ENCODE measurements at regions not wholly inside any gene's neighbourhood (a gene's known extent, or its start where the extent isn't known, plus 50 kb on each side); places are given as distances from the start of the nearest gene placed in this dataset.
A peak's percentile ranks its signal among the peaks of the same experiment; 100 is the strongest.

DNA sequence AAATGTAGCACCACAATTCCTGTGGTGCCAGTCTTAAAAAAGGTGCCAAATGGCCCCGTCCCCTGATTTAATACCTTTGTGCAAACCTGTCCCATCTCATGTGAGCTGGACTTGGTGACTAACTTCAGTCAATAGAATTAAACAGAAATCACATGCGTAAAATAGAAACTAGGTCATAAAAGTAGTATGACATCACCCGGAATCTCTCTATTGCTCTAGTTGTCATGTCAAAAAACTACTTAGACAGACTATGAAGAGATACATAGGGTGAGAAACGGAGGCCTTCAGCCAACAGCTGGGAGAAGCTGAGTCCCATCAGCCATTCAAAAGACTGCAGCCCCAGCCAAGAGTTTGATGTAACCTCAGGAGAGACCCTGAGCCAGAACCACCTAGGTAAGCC is 293.5 kb upstream of the HS3ST1 start:
- Mint-ChIP-seq H3K4me3 (no peak overlapping the region), H3K27ac (no peak overlapping the region), H3K4me1 (no peaks in the 10 kb centered on the region), H3K36me3 (peaks cover 0 to 8% of the 10 kb centered on the region in 2 donors), H3K9me3 (peaks cover 0 to 4% (median 2%) of the 10 kb centered on the region in 7 donors), H3K27me3 (peaks cover 6 to 30% (median 9%) of the 10 kb centered on the region in 3 donors)
- ATAC-seq (ENCODE audit: low read depth in 2 of 2) (no peak), DNase-seq (no peak)

DNA sequence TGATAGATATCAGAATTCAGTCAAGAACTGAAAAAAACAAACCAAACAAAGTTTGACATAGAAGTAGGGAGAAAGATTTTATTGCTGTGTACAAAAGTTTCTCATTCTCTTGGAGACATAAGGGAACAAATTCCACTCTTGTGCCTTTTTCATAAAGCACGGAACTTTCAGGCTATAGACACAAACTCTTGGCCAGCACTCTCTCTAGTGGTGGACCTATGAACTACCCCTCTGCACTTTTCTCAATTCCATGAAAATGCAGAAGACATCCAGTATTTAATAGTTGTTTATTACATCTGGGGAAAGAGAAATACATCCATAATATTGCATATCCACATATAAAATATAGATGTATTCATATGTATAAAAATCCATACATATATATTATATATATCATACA is 291.6 kb upstream of the HS3ST1 start:
- Mint-ChIP-seq H3K27ac (no peak overlapping the region), H3K27me3 (peaks cover 9 to 30% (median 9%) of the 10 kb centered on the region in 3 donors), H3K36me3 (peaks cover 0 to 8% of the 10 kb centered on the region in 2 donors), H3K9me3 (peaks cover 0 to 4% (median 3%) of the 10 kb centered on the region in 7 donors), H3K4me1 (no peaks in the 10 kb centered on the region), H3K4me3 (no peak overlapping the region)
- peak; percentile 3 for DNase-seq
- peak in 1 of 2 donors; percentile 44 for ATAC-seq (ENCODE audit: low read depth in 2 of 2)

DNA sequence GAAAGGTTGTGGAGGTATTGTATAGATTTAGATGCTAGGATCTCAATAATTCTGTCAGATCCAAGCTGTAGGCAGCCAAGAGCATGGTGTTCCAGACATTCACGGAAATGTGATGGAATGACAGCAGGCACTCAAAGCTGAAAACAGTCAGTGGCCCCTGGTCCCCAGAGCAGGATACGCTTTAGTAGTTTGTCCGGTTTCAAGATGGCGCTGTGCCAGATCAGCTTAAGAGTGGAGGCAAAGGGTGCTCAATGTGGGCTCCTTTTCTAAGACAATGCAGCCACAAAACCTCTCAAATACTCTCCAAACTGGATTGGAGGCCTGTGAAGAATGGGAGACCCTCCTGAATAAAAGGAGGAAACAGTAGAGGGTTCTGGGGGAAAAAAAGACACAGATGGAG is 291.2 kb upstream of the HS3ST1 start:
- Mint-ChIP-seq H3K4me1 (no peaks in the 10 kb centered on the region), H3K9me3 (peaks cover 0 to 4% (median 3%) of the 10 kb centered on the region in 7 donors), H3K27me3 (peaks cover 9 to 28% (median 10%) of the 10 kb centered on the region in 3 donors), H3K27ac (no peak overlapping the region), H3K36me3 (peaks cover 0 to 8% of the 10 kb centered on the region in 2 donors), H3K4me3 (no peak overlapping the region)
- DNase-seq, result no peak
- no peak for ATAC-seq (ENCODE audit: low read depth in 2 of 2)

DNA sequence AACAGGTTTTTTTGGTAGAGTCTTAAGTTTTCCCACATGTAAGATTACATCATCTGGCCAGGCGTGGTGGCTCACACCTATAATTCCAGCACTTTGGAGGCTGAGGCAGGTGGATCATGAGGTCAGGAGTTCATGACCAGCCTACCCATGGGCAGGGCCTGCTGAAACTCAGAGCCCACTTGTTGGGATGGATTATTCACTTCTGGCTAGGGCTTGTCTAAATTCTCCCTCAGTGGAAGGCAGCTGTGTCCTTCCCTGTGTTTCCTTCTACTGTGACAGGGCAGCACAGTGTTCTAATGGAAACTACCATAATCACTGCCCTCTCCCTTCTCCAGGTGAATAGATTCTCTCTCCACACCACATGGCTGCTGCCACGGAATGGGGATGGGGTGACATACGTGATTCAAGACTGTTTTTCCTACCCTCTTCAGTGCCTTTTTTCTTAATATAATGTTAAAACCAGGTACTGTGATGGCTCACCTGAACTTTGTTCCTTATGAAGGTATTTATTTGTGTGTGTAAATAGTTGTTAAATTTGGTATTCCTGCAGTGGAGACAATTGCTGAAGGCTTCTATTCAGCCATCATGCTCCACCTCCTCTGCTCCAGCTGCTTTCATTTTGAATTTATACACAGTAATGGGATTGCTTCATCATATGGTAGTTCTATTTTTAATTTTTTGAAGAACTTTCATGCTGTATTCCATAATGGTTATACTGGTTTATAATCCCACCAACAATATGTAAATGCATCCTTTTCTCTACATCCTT is 287.2 kb upstream of the HS3ST1 start:
- Mint-ChIP-seq H3K4me1 (no peaks in the 10 kb centered on the region), H3K36me3 (peaks cover 0 to 8% of the 10 kb centered on the region in 2 donors), H3K27ac (no peak overlapping the region), H3K27me3 (peaks cover 8 to 12% (median 9%) of the 10 kb centered on the region in 3 donors), H3K4me3 (no peak overlapping the region), H3K9me3 (peaks cover 0 to 4% (median 3%) of the 10 kb centered on the region in 7 donors)
- no peak for DNase-seq
- ATAC-seq (ENCODE audit: low read depth in 2 of 2), result no peak

DNA sequence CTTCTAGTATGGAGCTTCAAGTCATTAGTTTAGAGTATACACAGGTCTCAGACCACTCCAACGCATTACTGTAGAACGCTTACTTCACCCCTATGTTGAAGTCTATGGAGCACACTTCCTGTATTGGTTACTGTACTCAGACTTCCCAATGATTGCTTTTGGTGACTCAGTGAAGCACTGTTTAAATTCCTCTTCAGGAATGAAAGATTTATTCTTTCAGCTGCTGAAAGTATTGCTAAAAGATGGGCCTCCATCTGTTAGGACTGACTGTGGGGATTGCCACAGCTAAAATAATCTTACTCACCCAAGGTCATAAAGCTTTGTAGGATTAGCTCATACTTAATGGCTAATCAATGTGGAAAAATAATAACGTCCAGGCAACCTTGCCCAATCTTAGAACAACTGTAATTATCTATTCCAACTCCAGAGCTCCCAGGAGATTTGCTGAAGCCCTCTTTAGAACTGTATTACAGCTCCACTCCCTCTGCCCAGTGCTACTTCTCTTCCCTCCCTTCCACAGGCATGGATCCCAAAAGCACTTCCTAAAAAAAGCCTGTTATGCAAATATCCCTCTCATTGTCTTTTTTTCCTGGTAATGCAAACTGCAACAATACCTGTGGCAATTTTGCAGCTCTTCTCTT is 281.9 kb upstream of the HS3ST1 start:
- DNase-seq (no peak), ATAC-seq (ENCODE audit: low read depth in 2 of 2) (no peak)
- Mint-ChIP-seq H3K27me3 (peaks cover 6 to 31% (median 14%) of the 10 kb centered on the region in 3 donors), H3K4me3 (no peak overlapping the region), H3K4me1 (no peaks in the 10 kb centered on the region), H3K36me3 (no peaks in the 10 kb centered on the region), H3K27ac (no peak overlapping the region), H3K9me3 (peaks cover 0 to 12% (median 6%) of the 10 kb centered on the region in 7 donors)

DNA sequence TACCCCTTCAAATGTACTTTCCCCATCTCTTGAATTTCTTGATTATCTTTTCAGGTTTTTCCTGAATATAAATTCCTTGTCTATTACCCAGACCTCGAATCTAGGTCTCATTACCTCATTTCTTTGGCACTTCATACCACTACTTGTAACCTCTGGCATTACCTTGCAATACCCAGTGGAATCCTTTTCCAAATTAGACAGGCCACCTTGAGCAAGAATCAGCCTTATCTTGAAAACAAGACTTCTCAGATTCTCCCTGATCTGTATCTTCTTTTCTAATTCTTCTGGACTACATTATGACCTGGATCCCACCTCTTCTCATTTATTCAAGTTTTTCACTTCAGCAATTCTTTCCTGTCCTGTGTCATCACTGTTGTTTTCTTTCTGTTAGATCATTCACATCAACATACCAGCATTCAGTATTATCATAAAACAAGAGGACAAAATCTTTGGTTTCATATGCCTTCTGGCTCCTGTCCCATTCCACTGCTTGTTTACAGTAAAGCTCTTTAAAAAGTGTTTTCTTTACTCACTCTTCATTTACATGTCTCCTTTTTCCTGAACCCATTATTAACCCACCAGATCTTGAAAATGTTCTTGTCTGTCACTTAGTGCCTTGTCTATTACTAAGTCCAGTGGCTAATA is 275.6 kb upstream of the HS3ST1 start:
- Mint-ChIP-seq H3K4me3 (no peak overlapping the region), H3K9me3 (peaks cover 0 to 12% (median 6%) of the 10 kb centered on the region in 7 donors), H3K27me3 (peaks cover 0 to 16% (median 0%) of the 10 kb centered on the region in 3 donors), H3K4me1 (no peaks in the 10 kb centered on the region), H3K27ac (peak overlapping the region in 2 of 6 donors; percentile 2 to 12), H3K36me3 (no peaks in the 10 kb centered on the region)
- DNase-seq (no peak), ATAC-seq (ENCODE audit: low read depth in 2 of 2) (no peak)

DNA sequence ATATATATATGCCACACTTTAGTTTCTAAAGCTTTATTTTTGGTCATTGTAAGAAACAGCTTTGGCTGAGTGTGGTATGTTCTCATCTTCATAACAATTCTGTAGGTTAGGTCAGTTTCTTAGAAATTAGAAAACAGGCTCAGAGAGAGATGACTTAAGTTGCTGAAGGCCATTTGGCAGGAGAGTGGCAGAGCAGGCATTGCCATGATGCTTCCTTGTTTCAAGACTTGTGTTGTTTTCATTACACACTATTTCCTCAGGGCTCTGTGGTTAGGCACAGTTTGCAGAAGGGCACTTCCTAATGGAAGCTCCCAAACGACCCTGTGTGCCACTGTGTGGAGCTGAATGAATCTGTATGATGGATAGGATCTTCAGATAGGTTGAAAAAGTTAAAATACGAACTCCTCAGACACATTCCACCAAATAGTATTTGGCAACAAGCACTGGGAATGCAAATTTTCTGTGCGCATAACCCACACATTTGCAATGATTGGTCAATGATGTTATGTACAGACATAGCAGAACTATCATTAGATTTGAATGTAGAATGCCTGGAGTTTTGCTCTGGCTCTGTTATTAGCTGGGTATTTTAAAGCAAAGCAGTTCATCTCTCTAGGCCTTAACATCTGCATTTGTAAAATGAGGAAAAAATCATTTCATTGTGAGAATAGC is 274.3 kb upstream of the HS3ST1 start:
- Mint-ChIP-seq H3K27me3 (peaks cover 3 to 8% (median 5%) of the 10 kb centered on the region in 3 donors), H3K4me1 (no peaks in the 10 kb centered on the region), H3K36me3 (no peaks in the 10 kb centered on the region), H3K27ac (no peak overlapping the region), H3K4me3 (no peak overlapping the region), H3K9me3 (peaks cover 0 to 4% (median 2%) of the 10 kb centered on the region in 7 donors)
- DNase-seq, result no peak
- no peak for ATAC-seq (ENCODE audit: low read depth in 2 of 2)

DNA sequence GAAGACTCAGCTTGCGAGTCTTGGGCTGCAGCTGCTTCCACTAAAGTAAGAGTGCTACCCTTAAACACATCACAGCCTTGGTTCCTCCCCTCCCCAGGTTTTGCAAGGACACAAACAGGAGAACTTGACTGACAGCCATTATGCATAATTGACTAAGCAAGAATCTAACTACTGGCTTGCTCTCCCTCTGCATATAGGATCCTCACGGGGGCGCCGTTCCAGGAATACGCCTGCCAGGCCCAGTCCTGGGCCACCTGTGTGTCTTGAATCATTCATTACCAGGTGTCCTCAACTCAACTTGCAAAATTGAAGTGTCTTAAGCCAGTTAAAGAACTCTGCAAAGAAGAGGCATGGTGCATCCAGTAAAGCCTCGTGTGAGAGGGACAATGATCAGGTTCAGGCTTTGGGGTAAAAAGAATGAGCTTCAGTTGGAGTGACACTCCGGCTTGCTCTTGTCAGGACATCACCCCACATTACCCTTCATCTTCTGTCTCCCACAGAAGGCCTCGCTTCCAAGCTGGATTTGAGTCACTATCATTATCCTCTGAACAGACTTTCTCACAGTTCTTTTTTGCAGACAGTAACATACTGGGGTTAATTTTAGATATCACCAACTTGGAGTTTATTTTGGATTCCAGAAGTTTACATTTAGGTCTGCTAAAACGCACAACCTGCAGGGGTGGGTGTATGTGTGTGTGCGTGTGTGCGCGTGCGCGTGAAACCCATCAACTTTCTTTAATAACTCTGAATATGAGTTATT is 273.5 kb upstream of the HS3ST1 start:
- Mint-ChIP-seq H3K4me3 (peak overlapping the region in 1 of 8 donors; percentile 61), H3K27me3 (peaks cover 5 to 8% (median 6%) of the 10 kb centered on the region in 3 donors), H3K9me3 (no peaks in the 10 kb centered on the region), H3K4me1 (no peaks in the 10 kb centered on the region), H3K36me3 (no peaks in the 10 kb centered on the region), H3K27ac (no peak overlapping the region)
- no peak for DNase-seq
- ATAC-seq (ENCODE audit: low read depth in 2 of 2), result no peak

DNA sequence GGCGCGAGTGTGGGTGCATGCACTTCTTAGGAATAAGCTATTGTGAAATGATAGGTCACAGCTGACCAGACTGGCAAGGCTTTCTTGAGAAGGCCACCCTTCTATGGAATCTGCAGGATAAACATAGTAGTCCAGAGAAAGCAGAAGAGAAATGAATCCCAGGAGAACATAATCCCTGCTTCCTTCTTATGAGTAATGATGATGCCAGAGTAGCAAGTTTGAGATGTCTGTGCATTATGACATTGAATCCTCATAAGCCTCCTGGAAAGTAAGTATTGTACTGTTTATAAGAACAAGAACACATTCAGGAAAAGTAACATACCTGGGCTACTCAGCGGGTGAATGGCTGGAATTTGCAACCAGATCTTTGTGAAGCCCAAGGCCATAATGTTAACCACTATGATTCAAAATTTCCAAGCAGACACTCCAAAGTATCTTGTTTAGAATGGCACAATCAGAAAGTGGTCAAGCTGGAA is 272.1 kb upstream of the HS3ST1 start:
- ATAC-seq (ENCODE audit: low read depth in 2 of 2) (no peak), DNase-seq (no peak)
- peaks cover 0 to 2% (median 0%) of the 10 kb centered on the region in 7 donors for H3K9me3 Mint-ChIP-seq
- no peak overlapping the region for H3K4me3 Mint-ChIP-seq
- H3K36me3 Mint-ChIP-seq, result no peaks in the 10 kb centered on the region
- no peak overlapping the region for H3K27ac Mint-ChIP-seq
- H3K4me1 Mint-ChIP-seq, result no peaks in the 10 kb centered on the region
- peaks cover 5 to 8% (median 6%) of the 10 kb centered on the region in 3 donors for H3K27me3 Mint-ChIP-seq

DNA sequence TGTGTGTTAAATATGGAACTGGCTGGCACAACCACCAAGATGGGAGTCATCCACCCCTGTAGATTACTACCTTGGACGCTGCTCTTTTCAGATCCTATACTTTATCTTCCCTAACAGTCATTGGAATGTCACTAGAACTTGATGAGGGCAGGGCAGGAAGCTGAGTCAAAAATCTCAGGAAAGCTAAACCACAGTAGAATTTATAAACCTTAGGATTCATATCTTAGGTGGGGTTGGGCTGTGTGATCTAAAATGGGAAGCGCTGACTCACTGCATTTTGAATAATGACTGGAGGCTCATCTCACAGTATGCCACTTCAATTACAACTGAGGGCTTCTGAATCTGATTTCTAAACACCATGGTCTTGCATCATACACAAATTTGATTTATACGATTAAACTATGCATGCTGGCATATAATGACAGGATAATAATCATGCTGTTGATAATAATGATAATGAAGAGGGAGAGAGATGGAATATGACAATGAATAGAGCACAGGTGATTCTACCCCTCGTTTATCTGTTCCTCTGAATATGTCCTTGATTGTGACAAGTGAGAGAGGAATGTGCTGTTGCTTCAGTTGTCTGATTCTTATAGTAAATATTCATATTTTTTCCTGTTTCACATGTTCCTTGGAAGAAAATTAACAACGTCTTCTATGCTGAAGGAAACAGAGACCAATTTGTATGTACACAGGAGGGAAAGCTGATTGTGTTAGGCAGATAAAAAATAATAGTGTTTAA is 270.3 kb upstream of the HS3ST1 start:
- Mint-ChIP-seq H3K4me1 (no peaks in the 10 kb centered on the region), H3K27ac (no peak overlapping the region), H3K36me3 (peaks cover 0 to 1% of the 10 kb centered on the region in 2 donors), H3K9me3 (peaks cover 0 to 7% (median 2%) of the 10 kb centered on the region in 7 donors), H3K27me3 (peaks cover 5 to 8% (median 6%) of the 10 kb centered on the region in 3 donors), H3K4me3 (no peak overlapping the region)
- ATAC-seq (ENCODE audit: low read depth in 2 of 2), result no peak
- no peak for DNase-seq

DNA sequence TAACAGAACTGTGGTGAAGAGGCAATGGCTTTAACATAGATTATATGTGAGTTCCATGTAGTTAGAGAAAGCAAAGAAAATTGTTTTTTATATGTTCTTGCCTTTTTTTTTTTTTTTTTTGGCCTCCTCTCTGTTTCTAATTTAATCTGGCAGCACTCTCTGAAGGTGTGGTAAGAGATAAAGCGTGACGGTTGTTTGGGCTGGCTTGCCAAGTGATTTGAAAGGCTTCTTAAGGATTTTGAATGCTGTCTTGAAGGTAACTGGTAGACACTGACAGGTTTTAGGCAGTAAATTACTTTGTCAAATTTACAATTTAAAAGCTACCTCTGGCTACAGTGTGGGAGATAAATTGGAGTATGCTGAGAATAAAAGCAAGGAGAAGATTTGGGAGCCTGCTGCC is 269.3 kb upstream of the HS3ST1 start:
- peaks cover 4 to 7% of the 10 kb centered on the region in 2 donors for H3K36me3 Mint-ChIP-seq
- no peak overlapping the region for H3K27ac Mint-ChIP-seq
- DNase-seq (no peak), ATAC-seq (ENCODE audit: low read depth in 2 of 2) (no peak)
- peaks cover 3 to 16% (median 7%) of the 10 kb centered on the region in 7 donors for H3K9me3 Mint-ChIP-seq
- no peaks in the 10 kb centered on the region for H3K4me1 Mint-ChIP-seq
- H3K27me3 Mint-ChIP-seq, result peaks cover 5 to 8% (median 6%) of the 10 kb centered on the region in 3 donors
- no peak overlapping the region for H3K4me3 Mint-ChIP-seq

DNA sequence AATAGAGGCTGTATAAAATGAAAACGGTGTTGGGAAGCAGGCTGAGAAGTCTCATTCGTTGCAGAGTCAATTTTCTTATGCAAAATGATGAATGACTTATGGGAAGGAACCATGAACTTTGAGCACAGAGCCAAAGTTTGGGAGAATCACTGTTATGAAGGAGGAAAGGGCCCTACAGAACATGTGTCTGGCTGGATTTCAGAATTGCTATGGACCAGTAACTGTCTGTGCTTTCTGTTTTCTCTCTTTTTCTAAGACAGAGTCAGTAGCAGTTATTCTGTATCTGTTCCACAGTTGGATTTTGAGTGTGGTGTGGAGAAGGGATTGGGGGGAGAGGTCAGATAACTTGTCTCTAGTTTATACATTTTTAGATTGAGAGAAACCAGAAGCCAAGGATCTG is 265.0 kb upstream of the HS3ST1 start:
- H3K4me3 Mint-ChIP-seq, result no peak overlapping the region
- H3K4me1 Mint-ChIP-seq, result no peaks in the 10 kb centered on the region
- ATAC-seq (ENCODE audit: low read depth in 2 of 2) (no peak), DNase-seq (no peak)
- H3K27ac Mint-ChIP-seq, result no peak overlapping the region
- H3K9me3 Mint-ChIP-seq, result peaks cover 3 to 18% (median 7%) of the 10 kb centered on the region in 7 donors
- H3K36me3 Mint-ChIP-seq, result peaks cover 4 to 7% of the 10 kb centered on the region in 2 donors
- peaks cover 5 to 8% (median 6%) of the 10 kb centered on the region in 3 donors for H3K27me3 Mint-ChIP-seq
